COLO829 (cell line): ENCODE measurements at regions not wholly inside any gene's neighbourhood (a gene's known extent, or its start where the extent isn't known, plus 50 kb on each side); places are given as distances from the start of the nearest gene placed in this dataset.
"Not testable (repeated sequence)": the region's sequence is repeated elsewhere in the genome, so short reads cannot be mapped to it uniquely, and the experiment has no call there.

Experiments
- DNase-seq: peaks from one replicate; pipeline ENCODE4 v3.0.0; 2012; ENCODE audit warnings: low spot score

DNA sequence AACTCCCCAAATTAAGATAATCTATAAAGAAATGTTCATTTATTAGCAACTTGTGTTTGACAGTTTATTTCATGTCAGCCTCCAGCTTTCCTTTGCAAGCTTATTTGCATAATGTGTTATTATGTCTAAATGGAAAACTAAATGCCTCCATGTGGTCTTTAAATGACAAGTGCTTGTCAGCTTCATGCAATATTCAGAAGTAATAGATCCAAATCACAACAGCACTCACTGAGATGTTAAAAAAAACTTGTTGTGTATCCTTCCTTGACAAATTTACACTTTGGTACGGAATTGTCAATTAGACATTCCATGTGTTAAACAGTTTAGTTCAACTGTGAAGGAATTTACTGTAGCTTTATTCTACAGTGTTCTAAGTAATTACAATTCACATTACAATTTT, 124.4 kb upstream of the PTBP2 start:
- no peak for DNase-seq

DNA sequence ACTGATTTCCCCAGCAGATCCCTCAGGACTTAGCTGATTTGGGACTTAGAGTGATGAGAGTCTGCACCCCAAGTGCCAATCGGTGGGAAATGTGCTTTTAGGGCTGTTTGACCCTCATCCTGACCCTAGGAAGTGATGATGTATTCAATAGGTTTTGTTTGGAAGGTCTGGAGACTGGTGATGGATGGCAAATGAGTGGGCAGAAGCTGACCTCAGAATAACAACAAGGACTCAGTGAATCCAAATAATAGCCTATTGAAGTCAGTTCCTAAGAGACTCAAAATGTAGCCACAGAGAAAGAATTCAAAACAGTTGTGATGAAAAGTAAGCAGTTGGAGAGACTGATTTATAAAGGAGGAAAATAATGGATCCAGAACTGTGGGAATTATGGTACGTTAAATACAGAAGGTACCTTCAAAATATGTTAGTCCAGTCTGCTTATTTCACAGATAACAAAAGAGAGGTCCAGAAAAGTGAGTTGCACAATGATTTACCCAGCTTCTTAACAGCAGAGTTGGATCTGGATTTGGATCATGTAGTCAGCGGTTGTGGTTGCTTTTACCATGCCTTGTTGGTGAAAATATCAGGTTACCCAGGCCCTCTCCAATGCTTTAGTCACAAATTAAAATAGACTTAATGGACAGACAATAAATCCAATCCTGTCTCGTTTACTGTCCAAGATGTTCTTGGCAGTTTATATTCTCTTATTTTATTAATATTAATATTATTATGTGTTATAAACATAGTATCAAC, 123.0 kb upstream of the PTBP2 start:
- DNase-seq, result peak; percentile 53

DNA sequence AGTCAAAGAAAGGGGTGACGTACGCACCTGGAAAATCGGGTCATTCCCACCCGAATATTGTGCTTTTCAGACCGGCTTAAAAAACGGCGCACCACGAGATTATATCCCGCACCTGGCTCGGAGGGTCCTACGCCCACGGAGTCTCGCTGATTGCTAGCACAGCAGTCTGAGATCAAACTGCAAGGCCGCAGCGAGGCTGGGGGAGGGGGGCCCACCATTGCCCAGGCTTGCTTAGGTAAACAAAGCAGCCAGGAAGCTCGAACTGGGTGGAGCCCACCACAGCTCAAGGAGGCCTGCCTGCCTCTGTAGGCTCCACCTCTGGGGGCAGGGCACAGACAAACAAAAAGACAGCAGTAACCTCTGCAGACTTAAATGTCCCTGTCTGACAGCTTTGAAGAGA, 117.0 kb upstream of the PTBP2 start:
- not testable (repeated sequence) for DNase-seq

DNA sequence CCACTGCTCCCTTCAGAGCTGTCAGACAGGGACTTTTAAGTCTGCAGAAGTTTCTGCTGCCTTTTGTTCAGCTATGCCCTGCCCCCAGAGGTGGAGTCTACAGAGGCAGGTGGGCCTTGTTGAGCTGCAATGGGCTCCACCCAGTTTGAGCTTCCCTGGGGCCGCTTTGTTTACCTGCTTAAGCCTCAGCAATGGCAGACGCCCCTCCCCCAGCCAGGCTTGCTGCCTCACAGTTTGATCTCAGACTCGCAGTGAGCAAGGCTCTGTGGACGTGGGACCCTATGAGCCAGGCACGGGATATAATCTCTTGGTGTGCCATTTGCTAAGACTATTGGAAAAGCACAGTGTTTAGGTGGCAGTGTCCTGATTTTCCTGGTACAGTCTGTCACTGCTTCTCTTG, 104.2 kb upstream of the PTBP2 start:
- DNase-seq, result not testable (repeated sequence)

DNA sequence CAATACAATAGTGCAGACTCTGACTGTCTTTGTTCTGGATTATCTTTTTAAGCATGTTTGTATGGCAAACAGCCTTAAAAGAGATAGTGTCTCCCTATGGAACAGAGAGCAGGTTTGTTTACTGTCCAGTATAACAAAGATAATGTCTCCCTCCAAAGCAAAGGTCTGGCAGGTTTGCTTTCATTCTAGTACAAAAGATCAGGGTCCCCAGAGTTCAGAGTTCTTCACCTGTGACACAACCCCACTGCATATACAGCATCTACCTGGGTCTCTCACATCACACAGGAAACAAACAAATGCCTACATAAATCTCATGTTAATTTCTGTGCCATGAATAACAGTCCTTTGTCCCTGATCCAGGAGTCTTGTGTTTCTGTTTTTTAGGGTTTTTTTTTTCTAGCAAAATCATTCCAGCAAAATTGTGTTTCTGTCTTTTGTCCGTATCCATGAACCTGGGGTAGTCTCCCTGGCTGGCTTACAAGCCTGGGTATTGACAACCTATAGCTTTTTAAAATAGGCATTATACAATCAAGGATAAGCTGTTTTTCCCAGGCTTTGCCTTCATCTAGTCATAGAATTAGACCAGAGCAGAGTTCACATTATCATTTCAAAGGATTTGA, 89.4 kb upstream of the PTBP2 start:
- DNase-seq, result no peak

DNA sequence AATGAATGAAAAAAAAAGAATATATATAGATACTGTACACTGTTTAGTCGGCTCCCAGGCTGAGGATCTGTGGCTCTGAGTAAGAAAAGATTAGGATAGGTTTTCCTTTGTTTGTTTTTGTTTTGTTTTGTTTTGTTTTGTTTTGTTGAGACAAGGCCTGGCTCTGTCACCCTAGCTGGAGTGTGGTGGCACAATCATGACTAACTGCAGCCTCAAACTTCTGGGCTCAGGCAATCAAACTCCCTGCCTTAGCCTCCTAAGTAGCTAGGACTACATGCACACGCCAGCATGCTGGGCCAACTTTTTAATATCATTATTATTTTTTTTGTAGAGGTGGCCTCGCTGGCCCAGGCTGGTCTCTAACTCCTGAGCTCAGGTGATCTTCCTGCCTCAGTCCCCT, 87.9 kb upstream of the PTBP2 start:
- no peak for DNase-seq

DNA sequence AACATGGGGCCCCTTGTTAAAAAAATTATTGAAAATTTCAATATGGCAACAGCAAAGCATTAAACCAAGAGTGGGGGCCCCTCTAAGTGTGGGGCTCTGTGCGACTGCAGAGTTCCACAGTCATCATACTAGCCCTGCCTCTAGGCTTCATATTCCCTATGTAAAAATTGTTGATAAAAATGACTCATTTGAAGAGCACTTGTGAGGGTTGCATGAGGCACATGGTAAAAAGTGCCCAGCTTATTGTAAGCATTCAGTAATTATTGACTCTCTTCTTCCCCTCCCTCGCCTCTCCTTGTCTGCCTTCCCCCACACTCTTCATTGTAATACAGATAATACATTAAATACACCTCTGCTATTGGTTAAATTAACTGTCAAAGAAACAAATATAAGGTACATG, 86.7 kb upstream of the PTBP2 start:
- DNase-seq, result no peak

DNA sequence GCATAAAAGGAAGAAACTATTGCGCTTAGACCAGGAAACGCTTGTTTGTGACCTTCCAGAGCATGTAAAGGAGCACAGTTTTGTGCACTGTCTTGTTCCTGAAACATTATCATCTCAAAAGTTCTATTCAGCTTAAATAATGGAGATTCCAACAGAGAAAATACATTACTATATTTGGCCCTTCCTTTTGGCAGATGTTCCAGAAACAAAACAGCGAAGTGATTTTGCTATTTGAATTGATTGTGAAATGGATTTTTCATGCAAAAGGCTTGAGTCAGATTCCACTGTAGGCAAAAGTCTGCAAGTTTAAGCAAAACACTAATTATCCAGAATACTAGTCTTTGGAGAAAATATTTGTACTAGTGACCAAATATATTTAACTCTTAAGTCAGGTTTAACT, 80.3 kb upstream of the PTBP2 start:
- no peak for DNase-seq

DNA sequence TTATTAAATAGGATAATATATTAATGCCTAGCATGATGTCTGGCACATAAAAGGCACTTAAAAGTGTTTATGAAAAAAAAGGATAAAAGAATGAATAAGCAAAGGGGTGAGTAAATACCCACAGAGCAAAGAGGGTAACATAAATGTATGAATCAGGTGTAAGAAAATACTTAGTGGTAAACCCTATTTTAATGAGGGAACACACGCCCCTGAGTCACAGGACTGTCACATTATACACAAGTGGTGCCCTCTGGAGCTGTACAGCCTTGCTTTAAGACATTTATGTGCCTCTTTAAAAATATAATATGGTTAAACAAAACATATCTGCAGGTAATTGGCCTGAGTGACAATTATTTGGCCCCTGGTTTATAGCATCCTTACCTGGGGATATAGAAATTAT, 78.1 kb upstream of the PTBP2 start:
- no peak for DNase-seq

DNA sequence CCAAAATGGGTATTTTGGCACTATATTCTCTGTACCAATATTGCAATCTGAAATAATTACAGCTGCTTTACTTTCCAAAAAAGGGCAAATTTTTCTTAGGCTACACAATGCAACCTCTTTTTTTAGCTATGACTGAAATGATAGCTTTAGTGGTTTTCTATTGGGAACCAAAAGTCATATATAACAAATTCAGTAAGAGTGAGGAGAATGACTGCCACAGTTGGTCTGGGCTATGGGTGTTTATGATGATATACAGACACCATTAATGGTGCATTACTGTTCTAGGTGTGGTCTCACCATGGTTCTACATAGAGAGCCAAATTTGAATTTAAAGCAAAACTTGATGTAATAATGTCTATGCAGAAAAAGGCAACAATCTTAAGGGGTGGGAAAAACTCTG, 72.3 kb upstream of the PTBP2 start:
- DNase-seq, result no peak

DNA sequence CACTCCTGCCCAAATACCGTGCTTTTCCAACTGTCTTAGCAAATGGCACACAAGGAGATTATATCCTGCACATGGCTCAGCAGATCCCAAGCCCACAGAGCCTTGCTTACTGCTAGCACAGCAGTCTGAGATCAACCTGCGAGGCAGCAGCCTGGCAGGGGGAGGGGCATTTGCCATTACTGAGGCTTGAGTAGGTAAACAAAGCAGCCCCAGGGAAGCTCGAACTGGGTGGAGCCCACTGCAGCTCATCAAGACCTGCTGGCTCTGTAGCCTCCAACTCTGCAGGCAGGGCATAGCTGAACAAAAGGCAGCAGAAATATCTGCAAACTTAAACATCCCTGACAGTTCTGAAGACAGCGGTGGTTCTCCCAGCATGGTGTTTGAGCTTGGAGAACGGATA, 70.1 kb upstream of the PTBP2 start:
- DNase-seq, result no peak

DNA sequence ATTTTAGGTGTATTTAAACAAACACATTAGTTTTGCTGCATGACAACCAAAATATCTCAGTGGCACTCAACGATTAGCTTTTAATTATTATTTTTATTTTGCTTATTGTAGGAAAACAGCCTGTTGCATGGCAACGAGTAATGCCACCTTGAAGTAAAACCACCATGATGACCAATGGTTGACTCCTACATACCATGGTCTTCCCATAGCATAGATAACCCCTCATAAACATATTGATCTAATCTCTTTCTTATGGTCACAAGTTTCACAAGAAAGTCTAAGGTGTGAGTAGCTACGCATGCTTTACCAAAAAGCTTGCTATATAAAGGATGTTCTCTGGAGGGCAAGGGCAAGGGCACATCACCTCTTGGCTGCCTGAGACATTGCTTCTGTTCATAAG, 61.5 kb upstream of the PTBP2 start:
- DNase-seq, result no peak

DNA sequence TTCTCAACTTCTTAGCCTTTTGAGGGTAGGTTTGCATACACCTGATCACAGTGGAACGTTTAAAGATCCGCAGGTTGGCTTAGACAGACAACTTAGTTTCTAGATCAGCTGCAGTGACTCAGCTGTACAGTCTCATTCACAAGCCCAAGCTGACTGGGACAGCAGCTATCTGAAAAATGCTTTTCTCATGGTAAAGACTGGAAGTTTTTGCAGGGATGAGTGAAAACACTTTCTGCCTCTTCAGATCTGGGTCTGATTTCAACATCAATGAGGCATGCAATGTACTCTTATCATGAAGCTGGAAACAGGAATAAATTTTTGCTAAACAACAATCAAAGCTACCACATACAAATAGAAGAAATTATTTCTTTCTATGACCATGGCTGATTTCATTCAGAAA, 61.1 kb upstream of the PTBP2 start:
- DNase-seq, result no peak
